Erythroblast (primary cell): ENCODE measurements at regions not wholly inside any gene's neighbourhood (a gene's known extent, or its start where the extent isn't known, plus 50 kb on each side); places are given as distances from the start of the nearest gene placed in this dataset.

ENCODE experiments used
- GATA1 ChIP-seq: IDR thresholded peaks from 2 replicates; pipeline ENCODE4 v1.6.1; 2011; ENCODE audit warnings: low read depth, mild to moderate bottlenecking, control low read depth, low read length, moderate library complexity
- POLR2A ChIP-seq: IDR thresholded peaks from 2 replicates; pipeline ENCODE4 v1.6.1; 2011; ENCODE audit warnings: mild to moderate bottlenecking, low read length

GRCh38 chr15:62608369-62608768 lies 434.2 kb upstream of the TPM1 start:
- no peak for TF ChIP-seq POLR2A
- no peak for TF ChIP-seq GATA1
